ENCODE measurements at regions not wholly inside any gene's neighbourhood (a gene's known extent, or its start where the extent isn't known, plus 50 kb on each side); places are given as distances from the start of the nearest gene placed in this dataset.
"Not testable (repeated sequence)": the region's sequence is repeated elsewhere in the genome, so short reads cannot be mapped to it uniquely, and the experiment has no call there.

DNA sequence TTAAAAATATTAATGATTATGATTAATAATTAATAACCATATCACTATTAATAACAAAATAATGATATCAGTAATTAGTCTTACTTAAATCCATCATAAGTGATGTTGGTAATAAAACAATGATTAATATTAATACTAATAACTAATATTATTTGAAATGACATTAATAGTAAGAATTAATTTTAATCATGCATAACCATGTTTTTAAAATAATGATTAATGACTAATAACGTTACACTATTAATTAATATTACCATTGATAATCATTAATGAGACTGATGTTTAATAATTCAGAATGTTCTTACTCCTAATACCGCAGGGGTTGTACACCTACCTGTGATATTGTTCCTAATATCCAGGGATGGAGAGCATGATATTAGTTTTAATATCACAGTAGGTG, 53.4 kb upstream of the FRG2C start:
- Histone ChIP-seq H2AFZ (ENCODE audit: low read depth) (no peak overlapping the region), H3K27me3 (ENCODE audit: insufficient read depth, low read depth) (no peaks in the 10 kb centered on the region), H3K36me3 (ENCODE audit: insufficient read depth) (no peaks in the 10 kb centered on the region), H4K20me1 (ENCODE audit: insufficient read depth) (no peaks in the 10 kb centered on the region), H3K79me2 (ENCODE audit: insufficient read depth, low read depth) (no peaks in the 10 kb centered on the region), H3K9ac (no peak overlapping the region), H3K4me1 (ENCODE audit: low read depth, poor library complexity, severe bottlenecking) (no peaks in the 10 kb centered on the region), H3K27ac (no peak overlapping the region), H3K4me3 (IDR thresholded peaks at IDR 0.05; ENCODE audit: insufficient read depth, low read depth, low read length) (no peak overlapping the region), H3K4me2 (no peak overlapping the region)
- TF ChIP-seq, protein P1, sequence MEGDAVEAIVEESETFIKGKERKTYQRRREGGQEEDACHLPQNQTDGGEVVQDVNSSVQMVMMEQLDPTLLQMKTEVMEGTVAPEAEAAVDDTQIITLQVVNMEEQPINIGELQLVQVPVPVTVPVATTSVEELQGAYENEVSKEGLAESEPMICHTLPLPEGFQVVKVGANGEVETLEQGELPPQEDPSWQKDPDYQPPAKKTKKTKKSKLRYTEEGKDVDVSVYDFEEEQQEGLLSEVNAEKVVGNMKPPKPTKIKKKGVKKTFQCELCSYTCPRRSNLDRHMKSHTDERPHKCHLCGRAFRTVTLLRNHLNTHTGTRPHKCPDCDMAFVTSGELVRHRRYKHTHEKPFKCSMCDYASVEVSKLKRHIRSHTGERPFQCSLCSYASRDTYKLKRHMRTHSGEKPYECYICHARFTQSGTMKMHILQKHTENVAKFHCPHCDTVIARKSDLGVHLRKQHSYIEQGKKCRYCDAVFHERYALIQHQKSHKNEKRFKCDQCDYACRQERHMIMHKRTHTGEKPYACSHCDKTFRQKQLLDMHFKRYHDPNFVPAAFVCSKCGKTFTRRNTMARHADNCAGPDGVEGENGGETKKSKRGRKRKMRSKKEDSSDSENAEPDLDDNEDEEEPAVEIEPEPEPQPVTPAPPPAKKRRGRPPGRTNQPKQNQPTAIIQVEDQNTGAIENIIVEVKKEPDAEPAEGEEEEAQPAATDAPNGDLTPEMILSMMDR (conservative IDR thresholded peaks at IDR 0.05; ENCODE audit: low read depth, low read length): no peak

DNA sequence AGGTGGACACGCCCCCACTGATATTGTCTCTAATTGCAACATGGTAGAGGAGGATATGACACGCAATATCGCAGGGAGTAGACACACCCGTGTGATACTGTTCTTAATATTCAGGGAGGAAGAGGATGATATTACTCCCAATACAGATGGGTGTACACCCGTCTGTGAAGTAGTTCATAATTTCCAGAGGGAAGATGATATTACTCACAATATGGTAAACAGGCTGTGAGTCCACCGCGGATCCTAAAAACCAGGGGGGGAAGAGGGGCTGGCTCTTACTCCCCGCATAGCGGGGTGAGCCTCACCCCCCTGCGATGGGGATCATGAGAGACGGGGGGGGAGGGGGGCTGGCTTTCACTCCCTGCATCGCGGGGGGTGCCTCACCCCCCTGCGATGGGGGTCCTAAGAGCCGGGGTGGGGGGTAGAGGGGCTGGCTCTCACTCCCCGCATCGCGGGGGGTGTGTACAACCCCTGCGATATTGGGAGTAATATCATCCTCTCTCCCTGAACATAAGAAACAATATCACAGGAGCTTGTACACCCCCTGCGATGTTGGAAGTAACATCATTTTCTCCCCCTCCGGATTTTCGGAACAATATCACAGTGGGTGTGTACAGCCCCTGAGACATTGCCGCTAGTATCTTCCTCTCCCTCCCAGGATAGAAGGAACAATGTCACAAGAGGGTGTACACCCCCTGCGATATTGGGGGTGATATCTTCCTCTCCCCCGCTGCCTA, 52.2 kb upstream of the FRG2C start:
- H3K27me3 ChIP-seq (ENCODE audit: insufficient read depth, low read depth); H3K4me3 ChIP-seq (IDR thresholded peaks at IDR 0.05; ENCODE audit: insufficient read depth, low read depth, low read length); H2AFZ ChIP-seq (ENCODE audit: low read depth); H3K4me1 ChIP-seq (ENCODE audit: low read depth, poor library complexity, severe bottlenecking); H4K20me1 ChIP-seq (ENCODE audit: insufficient read depth); H3K9ac ChIP-seq; H3K79me2 ChIP-seq (ENCODE audit: insufficient read depth, low read depth); H3K36me3 ChIP-seq (ENCODE audit: insufficient read depth); H3K4me2 ChIP-seq; H3K27ac ChIP-seq: not testable (repeated sequence)
